NCI-H748 (cell line): ENCODE measurements at regions not wholly inside any gene's neighbourhood (a gene's known extent, or its start where the extent isn't known, plus 50 kb on each side); places are given as distances from the start of the nearest gene placed in this dataset.

Experiments used
- DNase-seq: peaks from one replicate; lab custom pipeline; 2025; ENCODE audit not compliant: unreplicated experiment; lab: John Stamatoyannopoulos, UW

- no peak for DNase-seq
These were observed 498.4 kb upstream of the LRRN3 start for GRCh38 chr7:110592557-110592956.

DNA sequence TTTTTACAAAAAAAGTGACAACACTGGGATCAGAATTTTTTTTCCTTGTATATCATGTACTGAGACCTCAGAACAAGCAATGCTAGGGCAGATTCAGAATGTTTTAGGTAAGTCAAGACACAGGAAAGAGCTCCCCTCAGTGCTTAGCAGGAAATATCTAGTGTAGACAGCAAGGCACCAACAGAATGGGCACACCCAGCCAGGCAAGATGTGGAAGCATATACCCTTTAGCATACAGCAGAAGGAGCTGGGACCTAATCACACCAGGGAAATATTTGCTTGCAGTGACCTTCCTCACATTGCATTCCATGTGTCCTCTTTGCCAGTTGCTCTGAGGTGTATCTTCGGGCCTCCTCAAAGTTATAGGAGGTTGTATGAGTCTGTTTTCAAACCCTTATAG is 497.6 kb upstream of the LRRN3 start:
- DNase-seq: no peak

GRCh38 chr7:110595694-110596093 is 495.2 kb upstream of the LRRN3 start:
- DNase-seq: peak; percentile 26

DNA sequence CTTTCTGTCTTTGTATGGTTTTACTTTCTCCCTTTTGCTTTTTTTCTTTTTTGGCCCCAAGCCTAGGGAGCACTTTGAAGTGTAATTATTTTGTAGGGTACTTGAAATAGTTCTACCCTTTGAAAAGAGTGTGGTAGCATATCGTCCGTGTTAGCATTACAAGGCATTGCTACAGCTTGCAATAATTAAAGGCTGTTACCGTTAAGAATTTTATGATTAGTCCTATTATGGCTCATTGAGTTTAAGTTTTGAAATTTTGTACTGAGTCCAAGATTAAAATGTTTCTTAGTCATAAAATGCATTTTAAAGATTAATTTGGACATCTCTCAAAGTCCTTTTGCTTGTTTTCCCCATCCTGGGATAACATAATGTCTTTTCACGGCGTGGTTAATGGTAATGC is 490.0 kb upstream of the LRRN3 start:
- DNase-seq: peak; percentile 63

GRCh38 chr7:110601710-110602109 is 489.2 kb upstream of the LRRN3 start:
- no peak for DNase-seq

GRCh38 chr7:110604206-110604605 is 486.7 kb upstream of the LRRN3 start:
- DNase-seq: no peak

- no peak for DNase-seq
These were observed 486.0 kb upstream of the LRRN3 start for GRCh38 chr7:110604885-110605284.

DNA sequence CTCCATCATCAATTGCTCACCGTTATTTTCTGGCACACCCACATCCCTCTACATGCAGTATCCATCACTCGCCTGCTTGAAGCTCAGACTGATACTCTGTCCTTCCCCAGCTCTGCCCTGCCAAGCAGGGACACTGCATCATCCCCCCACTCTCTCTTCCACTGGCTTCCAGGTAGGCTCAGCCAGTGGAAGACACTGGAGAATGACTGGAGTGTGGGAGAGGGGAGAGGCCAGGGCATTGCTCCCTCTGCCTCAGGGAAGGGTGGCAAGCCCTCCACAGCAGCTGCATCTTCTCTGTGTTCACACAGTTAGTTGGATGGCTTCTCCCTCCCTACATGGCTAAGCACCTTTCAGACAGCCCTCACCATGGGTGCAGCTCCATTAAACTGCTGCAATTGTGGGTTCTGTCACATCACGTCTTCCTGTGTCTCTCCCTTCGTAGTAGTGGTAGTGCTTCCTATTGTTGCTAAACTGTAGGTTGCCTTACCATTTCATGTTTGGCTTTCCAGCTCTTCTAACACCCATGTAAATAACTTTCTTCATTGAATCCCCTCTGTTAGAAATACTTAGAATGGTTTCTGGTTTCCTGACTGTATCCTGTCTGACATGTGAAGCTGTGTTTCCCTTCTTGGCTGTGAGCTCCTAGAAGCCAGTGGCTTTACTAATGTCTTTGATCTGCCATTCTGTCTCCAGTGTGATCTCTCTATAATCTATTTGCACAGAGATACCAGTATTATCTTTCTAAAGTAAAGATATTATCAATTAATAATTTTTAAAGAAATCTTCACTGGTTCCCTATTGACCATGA is 483.7 kb upstream of the LRRN3 start:
- DNase-seq: no peak

GRCh38 chr7:110609336-110609735 is 481.6 kb upstream of the LRRN3 start:
- no peak for DNase-seq

- DNase-seq: no peak
These were observed 478.2 kb upstream of the LRRN3 start for GRCh38 chr7:110612680-110613079.
